ENCODE measurements at regions not wholly inside any gene's neighbourhood (a gene's known extent, or its start where the extent isn't known, plus 50 kb on each side); places are given as distances from the start of the nearest gene placed in this dataset.
"Not testable (repeated sequence)": the region's sequence is repeated elsewhere in the genome, so short reads cannot be mapped to it uniquely, and the experiment has no call there.

- H3K36me3 Mint-ChIP-seq (ENCODE audit: low read depth) = no peaks in the 10 kb centered on the region
- H3K4me1 Mint-ChIP-seq = peaks cover under 1% of the 10 kb centered on the region
- peaks cover 30% of the 10 kb centered on the region for H3K27me3 Mint-ChIP-seq
- no peak overlapping the region for H3K4me3 Mint-ChIP-seq
- H3K27ac Mint-ChIP-seq = no peak overlapping the region
- H3K9me3 Mint-ChIP-seq = no peaks in the 10 kb centered on the region
- intact Hi-C loops (cut with micrococcal nuclease) = no loop called here
- no peak for DNase-seq
These were observed 119.9 kb downstream of the COPRS start for GRCh38 chr17:31738996-31739699.

DNA sequence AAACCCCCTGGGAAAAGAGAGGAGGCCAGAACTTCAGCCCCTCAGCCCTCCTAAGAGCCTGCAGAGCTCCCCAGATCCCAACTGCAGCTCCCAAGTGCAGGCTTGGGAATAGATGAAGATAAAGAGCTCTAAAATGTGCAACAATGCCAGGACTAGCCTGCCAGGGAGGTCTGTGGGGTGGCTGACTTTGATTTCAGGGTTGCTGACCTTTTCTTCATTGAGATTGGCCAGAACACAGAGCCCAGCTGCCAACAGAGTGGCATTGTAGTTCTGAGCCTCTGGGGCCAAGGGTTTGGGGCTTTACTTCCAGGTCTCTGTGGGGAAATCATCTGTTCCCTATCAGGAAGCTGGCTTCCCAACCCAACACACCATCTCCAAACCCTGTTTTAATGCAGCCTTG lies 120.6 kb downstream of the COPRS start:
- Mint-ChIP-seq H3K27ac (no peak overlapping the region), H3K27me3 (peaks cover 24% of the 10 kb centered on the region), H3K4me3 (no peak overlapping the region), H3K36me3 (ENCODE audit: low read depth) (no peaks in the 10 kb centered on the region), H3K4me1 (no peaks in the 10 kb centered on the region), H3K9me3 (no peaks in the 10 kb centered on the region)
- intact Hi-C loops (cut with micrococcal nuclease) = no loop called here
- DNase-seq = no peak

DNA sequence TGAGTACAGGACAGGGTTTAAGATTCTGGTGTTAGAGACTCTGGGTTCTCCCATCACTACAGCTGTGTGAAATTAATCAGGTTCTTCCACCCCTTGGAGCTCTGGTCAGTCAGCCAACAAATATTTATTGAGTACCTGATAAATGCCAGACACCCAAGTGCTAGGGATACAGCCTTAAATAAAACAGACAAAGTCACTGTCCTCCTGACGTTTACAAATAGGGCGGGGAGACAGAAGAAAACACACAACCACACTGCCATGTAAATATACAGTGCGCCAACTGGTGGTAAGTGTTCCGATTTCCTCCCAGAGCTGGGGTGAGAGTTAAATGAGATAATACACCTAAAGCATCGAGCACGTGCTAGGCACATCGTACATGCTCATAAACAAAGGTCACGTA lies 121.0 kb downstream of the COPRS start:
- peaks cover 20% of the 10 kb centered on the region for H3K27me3 Mint-ChIP-seq
- H3K4me1 Mint-ChIP-seq = no peaks in the 10 kb centered on the region
- H3K36me3 Mint-ChIP-seq (ENCODE audit: low read depth) = no peaks in the 10 kb centered on the region
- intact Hi-C loops (cut with micrococcal nuclease) = no loop called here
- H3K4me3 Mint-ChIP-seq = no peak overlapping the region
- no peak overlapping the region for H3K27ac Mint-ChIP-seq
- H3K9me3 Mint-ChIP-seq = no peaks in the 10 kb centered on the region
- no peak for DNase-seq

DNA sequence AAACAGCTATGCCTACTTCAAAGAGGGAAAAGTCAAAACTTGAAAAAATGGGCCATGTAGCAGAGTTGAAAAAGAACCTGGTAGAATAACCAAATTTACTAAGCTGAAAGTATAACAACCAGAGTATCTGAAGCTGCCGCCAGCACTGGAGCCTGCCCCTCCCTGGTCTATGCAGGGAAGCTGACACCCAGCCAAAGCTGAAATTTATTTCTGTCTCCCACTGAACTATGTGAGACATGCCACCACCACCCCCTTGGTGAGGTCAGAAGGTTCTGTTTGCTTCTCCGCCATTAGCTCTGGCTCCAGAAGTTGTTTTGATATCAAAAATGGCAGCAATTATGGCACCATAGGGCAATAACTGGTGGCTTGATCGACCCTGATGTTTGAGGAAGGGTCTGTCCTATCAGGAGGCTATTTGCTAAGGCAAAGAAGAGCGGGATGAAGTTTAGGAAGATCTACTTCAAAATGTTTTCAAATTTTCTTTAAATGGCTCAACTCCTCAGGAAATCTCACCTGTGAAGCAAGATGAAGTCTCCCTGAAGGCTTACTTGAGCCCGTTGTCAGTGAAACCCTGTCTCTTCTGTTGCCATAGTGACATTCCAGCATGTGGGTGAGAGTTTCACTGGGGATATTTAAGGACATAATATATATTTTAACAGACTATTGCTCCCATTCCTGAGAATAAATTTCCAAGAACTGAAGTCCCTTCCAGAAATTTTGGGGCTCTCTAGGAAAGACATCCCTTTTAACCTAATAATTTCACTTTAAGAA lies 122.0 kb downstream of the COPRS start:
- Mint-ChIP-seq H3K27me3 (peaks cover 15% of the 10 kb centered on the region), H3K27ac (no peak overlapping the region)
- intact Hi-C loops (cut with micrococcal nuclease) = no loop called here

DNA sequence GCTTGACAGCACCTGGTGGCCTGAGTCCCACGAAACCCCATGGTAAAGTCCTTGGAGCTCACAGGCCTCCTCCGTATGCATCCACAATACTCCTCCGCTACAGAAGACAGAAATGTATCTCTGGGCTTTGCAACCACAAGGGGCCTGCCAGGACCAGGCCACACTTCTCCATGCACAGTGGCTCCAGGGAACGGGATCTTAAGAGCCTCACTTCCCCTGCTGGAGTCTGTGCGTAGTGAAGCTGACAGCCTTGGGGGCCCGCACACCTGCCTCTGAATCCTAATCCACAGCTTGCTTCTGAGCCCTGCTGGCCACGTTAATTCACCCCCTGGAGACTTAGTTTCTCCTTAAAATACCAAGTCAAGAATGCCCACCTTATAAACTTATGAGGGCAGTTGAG lies 125.7 kb downstream of the COPRS start:
- Mint-ChIP-seq H3K36me3 (ENCODE audit: low read depth) (no peaks in the 10 kb centered on the region), H3K9me3 (no peaks in the 10 kb centered on the region), H3K4me3 (no peak overlapping the region), H3K4me1 (no peaks in the 10 kb centered on the region), H3K27ac (no peak overlapping the region), H3K27me3 (peaks cover 2% of the 10 kb centered on the region)
- intact Hi-C loops (cut with micrococcal nuclease) = no loop called here
- DNase-seq = no peak

More for the DNA sequence above, 122.0 kb downstream of the COPRS start:
- H3K36me3 Mint-ChIP-seq (ENCODE audit: low read depth) = no peaks in the 10 kb centered on the region
- no peaks in the 10 kb centered on the region for H3K4me1 Mint-ChIP-seq
- no peaks in the 10 kb centered on the region for H3K9me3 Mint-ChIP-seq
- no peak overlapping the region for H3K4me3 Mint-ChIP-seq
- DNase-seq = no peak

GRCh38 chr17:31731585-31732154 lies 127.4 kb downstream of the COPRS start:
- H3K4me3 Mint-ChIP-seq; intact Hi-C loops (cut with micrococcal nuclease); H3K36me3 Mint-ChIP-seq (ENCODE audit: low read depth); H3K27me3 Mint-ChIP-seq; H3K27ac Mint-ChIP-seq; H3K9me3 Mint-ChIP-seq; H3K4me1 Mint-ChIP-seq; DNase-seq: not testable (repeated sequence)

- Mint-ChIP-seq H3K27ac (no peak overlapping the region), H3K4me1 (no peaks in the 10 kb centered on the region), H3K27me3 (no peaks in the 10 kb centered on the region), H3K4me3 (no peak overlapping the region), H3K36me3 (ENCODE audit: low read depth) (no peaks in the 10 kb centered on the region), H3K9me3 (no peaks in the 10 kb centered on the region)
- no peak for DNase-seq
- intact Hi-C loops (cut with micrococcal nuclease) = no loop called here
These were observed 127.9 kb downstream of the COPRS start for GRCh38 chr17:31731118-31731517.

DNA sequence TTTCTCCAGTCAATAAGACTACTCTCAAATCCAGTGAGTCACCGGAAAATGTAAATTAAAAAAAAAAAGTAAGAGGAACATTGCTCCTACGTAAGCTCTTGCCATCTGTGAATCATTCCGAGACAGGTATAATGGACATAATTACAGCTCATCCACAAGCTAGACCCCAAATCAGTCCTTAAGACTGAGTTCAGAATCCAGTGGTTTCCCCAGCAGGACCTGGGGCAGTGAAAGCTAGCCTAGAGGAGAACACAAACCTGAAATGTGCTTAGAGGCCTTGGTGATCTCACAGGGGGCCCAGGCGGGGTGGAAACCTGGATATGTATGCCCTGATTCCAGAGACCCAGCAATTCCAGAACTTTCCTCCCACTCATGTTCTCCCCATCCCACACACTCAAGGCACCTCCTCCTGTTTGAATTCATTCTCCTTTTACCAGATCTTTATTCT lies 132.0 kb downstream of the COPRS start:
- Mint-ChIP-seq H3K4me3 (no peak overlapping the region), H3K36me3 (ENCODE audit: low read depth) (no peaks in the 10 kb centered on the region), H3K27ac (no peak overlapping the region), H3K4me1 (no peaks in the 10 kb centered on the region), H3K9me3 (no peaks in the 10 kb centered on the region), H3K27me3 (peaks cover 2% of the 10 kb centered on the region)
- DNase-seq = no peak
- intact Hi-C loops (cut with micrococcal nuclease) = no loop called here

DNA sequence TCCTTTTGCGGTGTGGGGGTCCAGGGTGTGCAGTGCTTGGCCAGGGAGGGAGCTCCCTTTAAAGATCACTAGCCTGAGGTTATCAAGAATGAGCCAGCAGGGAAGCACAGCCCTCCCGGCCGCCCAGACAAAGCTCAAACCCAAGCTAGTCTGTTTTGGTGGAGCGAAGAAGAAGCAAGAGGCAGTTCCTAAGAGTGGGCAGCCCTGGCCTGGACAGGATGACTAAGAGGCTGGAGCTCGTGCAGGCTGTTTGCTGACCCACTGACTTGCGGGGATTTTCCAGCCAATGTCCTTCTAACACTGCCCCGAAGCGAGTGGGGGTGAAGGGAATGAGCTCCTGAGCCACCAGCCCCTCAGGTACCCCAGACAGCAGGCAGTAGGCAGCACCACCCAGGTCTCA lies 134.4 kb downstream of the COPRS start:
- no peaks in the 10 kb centered on the region for H3K36me3 Mint-ChIP-seq (ENCODE audit: low read depth)
- no peak overlapping the region for H3K4me3 Mint-ChIP-seq
- peaks cover 7% of the 10 kb centered on the region for H3K27me3 Mint-ChIP-seq
- H3K4me1 Mint-ChIP-seq = no peaks in the 10 kb centered on the region
- no peak overlapping the region for H3K27ac Mint-ChIP-seq
- intact Hi-C loops (cut with micrococcal nuclease) = no loop called here
- DNase-seq = no peak
- H3K9me3 Mint-ChIP-seq = no peaks in the 10 kb centered on the region

DNA sequence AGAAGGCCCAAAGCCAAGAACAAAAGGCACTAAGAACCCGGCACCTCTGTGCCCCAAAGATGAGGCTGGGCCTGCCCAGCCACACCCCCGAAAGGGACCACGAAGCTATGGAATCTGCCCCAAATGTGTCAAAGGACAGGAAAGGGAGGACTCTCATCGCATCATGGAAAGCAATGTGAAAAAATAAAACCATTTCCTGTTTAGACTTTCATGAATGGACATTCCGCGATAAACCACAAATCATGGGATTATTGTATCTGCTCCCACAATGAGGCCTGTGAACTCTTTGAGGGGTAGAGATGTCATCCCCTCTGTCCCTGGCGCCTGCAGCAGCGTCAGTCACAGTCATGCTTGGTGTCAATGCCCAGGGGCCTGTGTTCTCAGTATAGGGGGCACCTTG lies 135.0 kb downstream of the COPRS start:
- Mint-ChIP-seq H3K27me3 (peaks cover 9% of the 10 kb centered on the region), H3K36me3 (ENCODE audit: low read depth) (no peaks in the 10 kb centered on the region), H3K4me1 (no peaks in the 10 kb centered on the region), H3K4me3 (no peak overlapping the region), H3K9me3 (no peaks in the 10 kb centered on the region), H3K27ac (no peak overlapping the region)
- DNase-seq = no peak
- intact Hi-C loops (cut with micrococcal nuclease) = no loop called here

- Mint-ChIP-seq H3K4me3 (no peak overlapping the region), H3K27ac (no peak overlapping the region), H3K4me1 (no peaks in the 10 kb centered on the region), H3K9me3 (no peaks in the 10 kb centered on the region), H3K36me3 (ENCODE audit: low read depth) (no peaks in the 10 kb centered on the region), H3K27me3 (peaks cover 9% of the 10 kb centered on the region)
- intact Hi-C loops (cut with micrococcal nuclease) = no loop called here
- DNase-seq = no peak
These were observed 136.6 kb downstream of the COPRS start for GRCh38 chr17:31722251-31723056.

DNA sequence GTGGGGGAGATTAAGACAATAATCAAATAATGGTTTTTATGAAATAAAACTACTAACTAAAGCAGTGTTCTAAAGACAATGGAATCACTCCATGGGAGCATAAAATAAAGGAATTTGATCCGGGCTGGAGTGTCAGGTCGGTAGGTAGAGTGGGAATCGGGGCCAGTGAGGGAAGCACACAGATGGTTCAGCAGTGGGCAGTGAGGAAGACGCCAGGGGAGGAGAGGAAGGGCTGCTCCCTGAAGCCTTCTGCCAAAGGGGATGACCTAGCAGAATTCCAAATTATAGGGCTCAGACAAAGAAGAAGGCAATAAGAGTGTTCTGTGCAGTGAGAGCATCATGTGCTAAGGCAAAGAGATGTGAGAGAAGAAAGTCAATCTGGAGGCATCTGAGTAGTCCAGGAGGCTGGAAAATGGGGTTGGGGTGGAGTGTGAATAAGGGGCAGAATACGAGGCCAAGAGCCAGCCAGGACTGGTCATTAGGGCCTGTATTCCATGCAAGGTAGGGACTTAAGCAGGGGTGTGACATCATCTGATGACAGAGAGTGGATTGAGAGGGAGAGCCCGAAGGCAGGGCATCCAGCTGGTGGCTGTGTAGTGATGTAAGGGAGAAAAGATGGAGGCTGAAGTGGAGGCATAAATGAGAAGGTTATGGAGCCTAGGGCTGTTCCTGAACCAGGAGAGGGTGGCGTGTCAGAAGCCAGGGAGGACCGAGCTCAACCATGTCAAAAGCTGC lies 137.6 kb downstream of the COPRS start:
- H3K9me3 Mint-ChIP-seq = no peaks in the 10 kb centered on the region
- intact Hi-C loops (cut with micrococcal nuclease) = no loop called here
- H3K36me3 Mint-ChIP-seq (ENCODE audit: low read depth) = no peaks in the 10 kb centered on the region
- H3K27ac Mint-ChIP-seq = no peak overlapping the region
- peaks cover 9% of the 10 kb centered on the region for H3K27me3 Mint-ChIP-seq
- H3K4me1 Mint-ChIP-seq = no peaks in the 10 kb centered on the region
- H3K4me3 Mint-ChIP-seq = no peak overlapping the region
- DNase-seq = no peak

GRCh38 chr17:31717251-31717650 lies 141.8 kb downstream of the COPRS start:
- H3K36me3 Mint-ChIP-seq (ENCODE audit: low read depth); H3K9me3 Mint-ChIP-seq; intact Hi-C loops (cut with micrococcal nuclease); H3K4me1 Mint-ChIP-seq; H3K27ac Mint-ChIP-seq; DNase-seq; H3K4me3 Mint-ChIP-seq: not testable (repeated sequence)
- H3K27me3 Mint-ChIP-seq = peaks cover 15% of the 10 kb centered on the region

All from activated CD4-positive, alpha-beta T cell treated with anti-CD3 and anti-CD28 coated beads, Interleukin-2, amount 10 ng/mL, durations not matched to agents 24 days and 14 days (primary cell).